IPS-20b (cell line): ENCODE measurements at regions not wholly inside any gene's neighbourhood (a gene's known extent, or its start where the extent isn't known, plus 50 kb on each side); places are given as distances from the start of the nearest gene placed in this dataset.

Experiments used
- H3K27ac ChIP-seq: one replicate; pipeline ENCODE4 v1.5.1; 2013; ENCODE audit warnings: low read length
- H3K27me3 ChIP-seq: 2 replicates; pipeline ENCODE4 v1.6.1; 2013; ENCODE audit warnings: mild to moderate bottlenecking, low read length, inconsistent platforms; ENCODE audit not compliant: insufficient read depth
- H3K36me3 ChIP-seq: 2 replicates; pipeline ENCODE4 v1.6.1; 2013; ENCODE audit warnings: low read depth, mild to moderate bottlenecking, inconsistent platforms, low read length, moderate library complexity; ENCODE audit not compliant: insufficient read depth
- H3K4me1 ChIP-seq: 2 replicates; pipeline ENCODE4 v1.6.1; 2013; ENCODE audit warnings: mild to moderate bottlenecking, control low read depth, inconsistent platforms, low read length, moderate library complexity; ENCODE audit not compliant: insufficient read depth
- H3K4me3 ChIP-seq: 2 replicates; pipeline ENCODE4 v1.5.1; 2013; ENCODE audit warnings: mild to moderate bottlenecking, low read length, inconsistent platforms
- H3K9ac ChIP-seq: 2 replicates; pipeline ENCODE4 v1.6.1; 2013; ENCODE audit warnings: low read depth, mild to moderate bottlenecking, inconsistent platforms, low read length, moderate library complexity
- H3K9me3 ChIP-seq: 2 replicates; pipeline ENCODE4 v1.6.1; 2013; ENCODE audit warnings: mild to moderate bottlenecking, low read depth, low read length, inconsistent platforms; ENCODE audit not compliant: insufficient read depth

GRCh38 chr12:93050748-93051081 lies 121.6 kb upstream of the EEA1 start:
- H3K36me3 ChIP-seq = no peaks in the 10 kb centered on the region
- no peaks in the 10 kb centered on the region for H3K9me3 ChIP-seq
- H3K4me1 ChIP-seq = peaks cover 13% of the 10 kb centered on the region; the same call in 1 of the 2 replicates
- H3K4me3 ChIP-seq = no peak overlapping the region
- H3K27ac ChIP-seq = no peak overlapping the region
- no peak overlapping the region for H3K9ac ChIP-seq
- no peaks in the 10 kb centered on the region for H3K27me3 ChIP-seq

- Histone ChIP-seq H3K4me3 (no peak overlapping the region), H3K36me3 (no peaks in the 10 kb centered on the region), H3K9me3 (no peaks in the 10 kb centered on the region), H3K27ac (no peak overlapping the region), H3K9ac (no peak overlapping the region), H3K27me3 (no peaks in the 10 kb centered on the region), H3K4me1 (peaks cover 14% of the 10 kb centered on the region; the same call in 1 of the 2 replicates)
These were observed 124.9 kb upstream of the EEA1 start for GRCh38 chr12:93054021-93054420.

- no peaks in the 10 kb centered on the region for H3K9me3 ChIP-seq
- H3K36me3 ChIP-seq = no peaks in the 10 kb centered on the region
- no peak overlapping the region for H3K27ac ChIP-seq
- peaks cover 9% of the 10 kb centered on the region; the same call in 1 of the 2 replicates for H3K4me1 ChIP-seq
- H3K9ac ChIP-seq = no peak overlapping the region
- no peaks in the 10 kb centered on the region for H3K27me3 ChIP-seq
- H3K4me3 ChIP-seq = no peak overlapping the region
These were observed 126.1 kb upstream of the EEA1 start for GRCh38 chr12:93055221-93055620.

GRCh38 chr12:93056971-93057535 lies 128.0 kb upstream of the EEA1 start:
- Histone ChIP-seq H3K36me3 (no peaks in the 10 kb centered on the region), H3K27ac (no peak overlapping the region), H3K9me3 (no peaks in the 10 kb centered on the region), H3K4me3 (no peak overlapping the region), H3K4me1 (peaks cover 14% of the 10 kb centered on the region; the same call in 1 of the 2 replicates), H3K27me3 (no peaks in the 10 kb centered on the region), H3K9ac (no peak overlapping the region)

- Histone ChIP-seq H3K4me3 (no peak overlapping the region), H3K9me3 (no peaks in the 10 kb centered on the region), H3K9ac (no peak overlapping the region), H3K27ac (no peak overlapping the region), H3K4me1 (peaks cover 14% of the 10 kb centered on the region; the same call in 1 of the 2 replicates), H3K27me3 (no peaks in the 10 kb centered on the region), H3K36me3 (no peaks in the 10 kb centered on the region)
These were observed 129.2 kb upstream of the EEA1 start for GRCh38 chr12:93058280-93058679.

- no peak overlapping the region for H3K27ac ChIP-seq
- H3K4me1 ChIP-seq = peaks cover 14% of the 10 kb centered on the region; the same call in 1 of the 2 replicates
- no peaks in the 10 kb centered on the region for H3K9me3 ChIP-seq
- H3K27me3 ChIP-seq = no peaks in the 10 kb centered on the region
- no peaks in the 10 kb centered on the region for H3K36me3 ChIP-seq
- no peak overlapping the region for H3K9ac ChIP-seq
- no peak overlapping the region for H3K4me3 ChIP-seq
These were observed 130.2 kb upstream of the EEA1 start for GRCh38 chr12:93059288-93059687.

GRCh38 chr12:93059925-93060665 lies 131.0 kb upstream of the EEA1 start:
- peaks cover 14% of the 10 kb centered on the region; the same call in 1 of the 2 replicates for H3K4me1 ChIP-seq
- no peaks in the 10 kb centered on the region for H3K9me3 ChIP-seq
- H3K9ac ChIP-seq = no peak overlapping the region
- H3K4me3 ChIP-seq = no peak overlapping the region
- no peaks in the 10 kb centered on the region for H3K36me3 ChIP-seq
- no peak overlapping the region for H3K27ac ChIP-seq
- no peaks in the 10 kb centered on the region for H3K27me3 ChIP-seq

- no peak overlapping the region for H3K9ac ChIP-seq
- peaks cover 7% of the 10 kb centered on the region; the same call in 1 of the 2 replicates for H3K4me1 ChIP-seq
- H3K27ac ChIP-seq = no peak overlapping the region
- no peak overlapping the region for H3K4me3 ChIP-seq
- no peaks in the 10 kb centered on the region for H3K36me3 ChIP-seq
- no peaks in the 10 kb centered on the region for H3K27me3 ChIP-seq
- no peaks in the 10 kb centered on the region for H3K9me3 ChIP-seq
These were observed 131.8 kb upstream of the EEA1 start for GRCh38 chr12:93060666-93061472.

- H3K36me3 ChIP-seq = no peaks in the 10 kb centered on the region
- no peaks in the 10 kb centered on the region for H3K9me3 ChIP-seq
- H3K27me3 ChIP-seq = no peaks in the 10 kb centered on the region
- H3K4me3 ChIP-seq = no peak overlapping the region
- H3K27ac ChIP-seq = no peak overlapping the region
- H3K9ac ChIP-seq = no peak overlapping the region
- peaks cover 7% of the 10 kb centered on the region; the same call in 1 of the 2 replicates for H3K4me1 ChIP-seq
These were observed 132.7 kb upstream of the EEA1 start for GRCh38 chr12:93061473-93062419.

GRCh38 chr12:93065896-93066295 lies 136.8 kb upstream of the EEA1 start:
- Histone ChIP-seq H3K9ac (no peak overlapping the region), H3K4me1 (peaks cover 7% of the 10 kb centered on the region; the same call in 1 of the 2 replicates), H3K27me3 (peaks cover 18% of the 10 kb centered on the region; the same call in 1 of the 2 replicates), H3K36me3 (no peaks in the 10 kb centered on the region), H3K9me3 (no peaks in the 10 kb centered on the region), H3K27ac (no peak overlapping the region), H3K4me3 (no peak overlapping the region)

GRCh38 chr12:93072340-93072739 lies 143.2 kb upstream of the EEA1 start:
- H3K36me3 ChIP-seq = no peaks in the 10 kb centered on the region
- no peaks in the 10 kb centered on the region for H3K9me3 ChIP-seq
- H3K4me1 ChIP-seq = no peaks in the 10 kb centered on the region
- no peak overlapping the region for H3K27ac ChIP-seq
- H3K9ac ChIP-seq = no peak overlapping the region
- peaks cover 47% of the 10 kb centered on the region; the same call in 1 of the 2 replicates for H3K27me3 ChIP-seq
- H3K4me3 ChIP-seq = no peak overlapping the region
